Activated B cell treated with CpG ODN at 0.5 μM for 24 hours (primary cell): ENCODE measurements at regions not wholly inside any gene's neighbourhood (a gene's known extent, or its start where the extent isn't known, plus 50 kb on each side); places are given as distances from the start of the nearest gene placed in this dataset.

Experiments
- ATAC-seq: fragments of 200-7000 bp; cut with Tn5 transposase; one replicate; pipeline ENCODE4 v1.10.0; 2021; ENCODE audit warnings: low read depth, mild to moderate bottlenecking, moderate library complexity
- CTCF ChIA-PET: fragments of 350-600 bp; sonication (Branson Sonifier 250); formaldehyde crosslinking; loops from one replicate; lab custom pipeline; 2021; ENCODE audit warnings: antibody characterized with exemption; lab: Charles Lee
- POLR2A ChIA-PET: fragments of 350-600 bp; sonication (Branson Sonifier 250); formaldehyde crosslinking; loops from one replicate; lab custom pipeline; 2021; ENCODE audit warnings: antibody characterized with exemption; lab: Charles Lee
- DNase-seq: peaks from one replicate; pipeline ENCODE4 v3.0.0; 2022
- H3K27ac Mint-ChIP-seq: one replicate; pipeline ENCODE4 v1.8.0; 2020; ENCODE audit warnings: mixed read lengths
- H3K27me3 Mint-ChIP-seq: one replicate; pipeline ENCODE4 v1.8.0; 2021; ENCODE audit warnings: mixed read lengths
- H3K36me3 Mint-ChIP-seq: one replicate; pipeline ENCODE4 v1.8.0; 2021; ENCODE audit warnings: low read depth, mixed read lengths
- H3K4me1 Mint-ChIP-seq: one replicate; pipeline ENCODE4 v1.8.0; 2021; ENCODE audit warnings: mixed read lengths
- H3K4me3 Mint-ChIP-seq: one replicate; pipeline ENCODE4 v1.8.0; 2020; ENCODE audit warnings: mild to moderate bottlenecking, mixed read lengths
- H3K9me3 Mint-ChIP-seq: one replicate; pipeline ENCODE4 v1.8.0; 2020; ENCODE audit warnings: mixed read lengths
- intact Hi-C: fragments of 100-400 bp; cut with micrococcal nuclease; formaldehyde crosslinking; loops from one replicate; pipeline ENCODE4 v1.15.1; 2024
- TF ChIP-seq, protein P1 (sequence below): fragments of 200-600 bp; IDR thresholded peaks from one replicate; pipeline ENCODE4 v1.8.0; 2022; ENCODE audit warnings: antibody characterized with exemption, mild to moderate bottlenecking

DNA sequence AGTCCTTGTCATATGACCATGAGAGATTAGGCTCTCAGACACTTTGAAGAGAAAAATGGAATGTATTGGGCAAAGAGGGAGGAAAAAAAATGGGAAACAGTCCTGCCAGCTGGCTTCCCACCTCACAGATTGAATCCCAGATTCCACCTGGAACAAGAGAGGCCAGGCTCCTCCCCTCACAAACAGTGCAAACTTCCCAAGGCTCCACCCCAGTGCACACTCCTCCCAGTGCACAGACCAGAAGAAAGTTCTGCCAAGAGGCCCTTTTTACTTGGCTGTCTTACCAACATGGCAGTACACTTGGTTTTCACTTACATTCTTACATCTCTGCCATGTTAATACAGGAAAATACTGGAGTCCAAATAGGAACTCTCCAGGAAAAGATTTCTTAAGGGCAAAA, 202.3 kb downstream of the AHR start:
- TF ChIP-seq, protein P1, sequence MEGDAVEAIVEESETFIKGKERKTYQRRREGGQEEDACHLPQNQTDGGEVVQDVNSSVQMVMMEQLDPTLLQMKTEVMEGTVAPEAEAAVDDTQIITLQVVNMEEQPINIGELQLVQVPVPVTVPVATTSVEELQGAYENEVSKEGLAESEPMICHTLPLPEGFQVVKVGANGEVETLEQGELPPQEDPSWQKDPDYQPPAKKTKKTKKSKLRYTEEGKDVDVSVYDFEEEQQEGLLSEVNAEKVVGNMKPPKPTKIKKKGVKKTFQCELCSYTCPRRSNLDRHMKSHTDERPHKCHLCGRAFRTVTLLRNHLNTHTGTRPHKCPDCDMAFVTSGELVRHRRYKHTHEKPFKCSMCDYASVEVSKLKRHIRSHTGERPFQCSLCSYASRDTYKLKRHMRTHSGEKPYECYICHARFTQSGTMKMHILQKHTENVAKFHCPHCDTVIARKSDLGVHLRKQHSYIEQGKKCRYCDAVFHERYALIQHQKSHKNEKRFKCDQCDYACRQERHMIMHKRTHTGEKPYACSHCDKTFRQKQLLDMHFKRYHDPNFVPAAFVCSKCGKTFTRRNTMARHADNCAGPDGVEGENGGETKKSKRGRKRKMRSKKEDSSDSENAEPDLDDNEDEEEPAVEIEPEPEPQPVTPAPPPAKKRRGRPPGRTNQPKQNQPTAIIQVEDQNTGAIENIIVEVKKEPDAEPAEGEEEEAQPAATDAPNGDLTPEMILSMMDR = no peak
- intact Hi-C loops = no loop called here
- POLR2A ChIA-PET = no interaction called here
- no peaks in the 10 kb centered on the region for H3K4me1 Mint-ChIP-seq
- no peak overlapping the region for H3K27ac Mint-ChIP-seq
- no peak overlapping the region for H3K4me3 Mint-ChIP-seq
- CTCF ChIA-PET = no interaction called here
- H3K27me3 Mint-ChIP-seq = no peaks in the 10 kb centered on the region
- no peaks in the 10 kb centered on the region for H3K9me3 Mint-ChIP-seq
- no peaks in the 10 kb centered on the region for H3K36me3 Mint-ChIP-seq
- DNase-seq (no peak), ATAC-seq (no peak)

GRCh38 chr7:17501441-17502212, 203.2 kb downstream of the AHR start:
- POLR2A ChIA-PET = no interaction called here
- intact Hi-C loops = no loop called here
- no peak for ATAC-seq
- Mint-ChIP-seq H3K4me1 (peaks cover 4% of the 10 kb centered on the region), H3K27me3 (no peaks in the 10 kb centered on the region), H3K9me3 (no peaks in the 10 kb centered on the region), H3K27ac (no peak overlapping the region), H3K4me3 (no peak overlapping the region), H3K36me3 (no peaks in the 10 kb centered on the region)
- no peak for DNase-seq
- TF ChIP-seq, protein P1 = no peak
- CTCF ChIA-PET = no interaction called here

DNA sequence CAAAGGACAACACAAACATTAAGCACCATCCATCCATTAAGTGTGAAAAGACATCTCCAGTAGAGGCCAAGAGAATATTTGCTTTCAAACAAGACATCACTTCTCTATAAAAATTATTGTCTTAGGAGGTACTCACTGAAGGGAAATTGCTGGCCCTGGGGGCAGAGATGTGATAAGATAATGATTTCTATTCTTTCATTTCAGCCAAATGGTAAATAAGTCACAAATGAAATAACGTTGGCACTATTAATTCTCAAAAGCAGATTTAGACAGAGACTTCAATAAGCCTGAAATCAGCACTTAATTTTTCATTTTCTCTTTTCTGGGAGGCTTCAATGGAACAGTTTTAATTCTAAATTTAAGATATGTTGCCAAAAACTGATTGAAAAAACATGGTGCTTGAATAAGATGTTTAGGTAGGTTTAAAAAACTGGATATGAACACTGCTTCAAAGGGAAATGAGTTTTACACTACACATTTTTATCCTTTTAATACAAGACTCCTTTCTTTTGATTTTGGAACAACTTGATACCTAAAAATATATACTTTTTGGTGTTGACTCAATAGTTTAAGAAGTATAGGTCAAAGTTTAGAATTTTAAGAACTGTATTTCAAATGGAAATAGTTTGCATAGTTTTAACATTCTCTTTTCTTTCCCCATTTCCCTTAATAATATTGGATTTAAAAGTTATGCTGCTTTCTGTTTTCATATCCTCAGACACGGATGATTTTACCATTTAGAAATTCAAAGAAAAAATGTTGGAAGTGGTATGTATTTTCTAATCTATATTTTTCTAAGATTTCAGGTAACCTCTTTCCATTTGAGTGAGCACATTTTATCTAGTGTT, 204.0 kb downstream of the AHR start:
- no peaks in the 10 kb centered on the region for H3K9me3 Mint-ChIP-seq
- H3K4me1 Mint-ChIP-seq = peaks cover 4% of the 10 kb centered on the region
- no peaks in the 10 kb centered on the region for H3K36me3 Mint-ChIP-seq

DNA sequence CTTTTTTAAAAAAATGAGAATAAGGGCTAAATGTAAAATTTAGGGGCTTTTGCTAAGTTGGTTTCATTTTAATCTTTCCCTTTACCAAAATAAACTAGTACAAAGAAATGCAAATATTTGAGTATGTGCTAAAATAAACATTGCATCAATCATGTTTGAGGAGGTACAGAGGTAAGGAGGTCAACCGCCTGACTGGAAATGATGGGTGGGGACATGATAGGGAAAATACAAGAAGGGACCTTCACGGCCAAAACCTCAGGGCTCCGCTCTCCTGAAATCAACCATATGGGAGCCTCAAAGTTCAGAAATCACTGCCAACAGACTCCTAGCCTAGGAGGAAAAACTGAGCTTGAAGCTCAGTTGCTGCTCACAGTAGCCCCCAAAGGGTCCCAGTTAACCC, 207.6 kb downstream of the AHR start:
- intact Hi-C loops = no loop called here
- Mint-ChIP-seq H3K27ac (no peak overlapping the region), H3K4me3 (no peak overlapping the region), H3K4me1 (peaks cover 4% of the 10 kb centered on the region), H3K9me3 (no peaks in the 10 kb centered on the region), H3K36me3 (no peaks in the 10 kb centered on the region), H3K27me3 (no peaks in the 10 kb centered on the region)
- no peak for ATAC-seq
- POLR2A ChIA-PET = no interaction called here
- CTCF ChIA-PET = no interaction called here
- TF ChIP-seq, protein P1 = no peak
- DNase-seq = no peak

More for the DNA sequence above, 204.0 kb downstream of the AHR start:
- no peak for DNase-seq
- Mint-ChIP-seq H3K4me3 (no peak overlapping the region), H3K27me3 (no peaks in the 10 kb centered on the region), H3K27ac (no peak overlapping the region)
- TF ChIP-seq, protein P1 = no peak
- intact Hi-C loops = no loop called here
- no peak for ATAC-seq
- ChIA-PET POLR2A (no interaction called here), CTCF (no interaction called here)

- H3K36me3 Mint-ChIP-seq = no peaks in the 10 kb centered on the region
- no peak overlapping the region for H3K27ac Mint-ChIP-seq
- CTCF ChIA-PET = no interaction called here
Observed at GRCh38 chr7:17506596-17506995, 208.1 kb downstream of the AHR start.

More at GRCh38 chr7:17506596-17506995, 208.1 kb downstream of the AHR start:
- intact Hi-C loops = no loop called here
- Mint-ChIP-seq H3K4me1 (peaks cover 4% of the 10 kb centered on the region), H3K9me3 (no peaks in the 10 kb centered on the region), H3K4me3 (no peak overlapping the region), H3K27me3 (no peaks in the 10 kb centered on the region)
- ATAC-seq = no peak
- DNase-seq = no peak
- POLR2A ChIA-PET = no interaction called here
- TF ChIP-seq, protein P1 = no peak
